Bronchial epithelial cell (primary cell): ENCODE measurements at regions not wholly inside any gene's neighbourhood (a gene's known extent, or its start where the extent isn't known, plus 50 kb on each side); places are given as distances from the start of the nearest gene placed in this dataset.
A peak's percentile ranks its signal among the peaks of the same experiment; 100 is the strongest.

Source experiments
- DNase-seq: peaks from one replicate; pipeline ENCODE4 v3.0.0-alpha.2; 2010; ENCODE audit warnings: low read depth
- FAIRE-seq: peaks from 2 replicates; lab custom pipeline; 2011; peaks lifted over from hg19 to GRCh38; lab: Jason Lieb, UNC
- H3K27me3 ChIP-seq: 2 replicates; pipeline ENCODE4 v1.5.1; 2011; ENCODE audit warnings: low read length; ENCODE audit not compliant: control insufficient read depth, insufficient read depth
- H3K36me3 ChIP-seq: 2 replicates; pipeline ENCODE4 v1.5.1; 2011; ENCODE audit warnings: low read length; ENCODE audit not compliant: control insufficient read depth, insufficient read depth
- H3K4me3 ChIP-seq: 2 replicates; pipeline ENCODE4 v1.5.1; 2011; ENCODE audit warnings: mild to moderate bottlenecking, low read depth, low read length, control low read depth
- CTCF ChIP-seq: IDR thresholded peaks from 2 replicates; pipeline ENCODE4 v1.5.1; 2011; ENCODE audit warnings: mild to moderate bottlenecking, moderate library complexity, low read length, control low read depth, inconsistent platforms; ENCODE audit not compliant: insufficient read depth, severe bottlenecking

- TF ChIP-seq CTCF = no peak
- H3K27me3 ChIP-seq = no peaks in the 10 kb centered on the region
- peak; percentile 47 for FAIRE-seq
- H3K36me3 ChIP-seq = no peaks in the 10 kb centered on the region
- DNase-seq = no peak
- no peak overlapping the region for H3K4me3 ChIP-seq
Observed at GRCh38 chr22:27634043-27634740, 167.4 kb downstream of the MN1 start.

- FAIRE-seq (no peak), DNase-seq (no peak)
- Histone ChIP-seq H3K36me3 (no peaks in the 10 kb centered on the region), H3K27me3 (no peaks in the 10 kb centered on the region), H3K4me3 (no peak overlapping the region)
- no peak for TF ChIP-seq CTCF
Observed at GRCh38 chr22:27635435-27635834, 166.1 kb downstream of the MN1 start.

DNA sequence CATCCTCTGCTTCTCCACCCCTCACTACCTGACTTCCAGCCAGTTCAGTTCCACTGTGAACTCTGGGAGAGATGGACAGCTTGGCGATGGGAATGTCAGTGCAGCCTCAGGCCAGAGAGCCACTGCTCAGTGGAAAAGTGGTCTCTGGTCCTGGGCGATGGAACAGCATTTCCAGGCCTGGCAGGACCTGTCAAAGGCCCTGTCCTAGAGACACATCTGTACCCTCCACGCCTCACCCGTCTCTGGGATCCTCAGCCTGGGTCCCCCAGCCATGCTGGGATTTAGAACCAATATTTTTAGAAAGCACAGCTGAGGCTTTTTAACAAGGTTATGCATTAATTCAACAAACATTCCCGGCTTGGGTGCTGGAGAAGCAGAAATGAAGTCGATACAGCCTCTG lies 165.7 kb downstream of the MN1 start:
- DNase-seq (no peak), FAIRE-seq (no peak)
- H3K27me3 ChIP-seq = no peaks in the 10 kb centered on the region
- H3K36me3 ChIP-seq = no peaks in the 10 kb centered on the region
- no peak overlapping the region for H3K4me3 ChIP-seq
- no peak for TF ChIP-seq CTCF

- no peak for FAIRE-seq
- H3K27me3 ChIP-seq = no peaks in the 10 kb centered on the region
- no peak for TF ChIP-seq CTCF
Observed at GRCh38 chr22:27636716-27637508, 164.6 kb downstream of the MN1 start.

GRCh38 chr22:27637604-27638003 lies 164.0 kb downstream of the MN1 start:
- peak; percentile 18 for FAIRE-seq
- no peaks in the 10 kb centered on the region for H3K36me3 ChIP-seq
- H3K4me3 ChIP-seq = no peak overlapping the region
- no peak for TF ChIP-seq CTCF
- DNase-seq = peak; percentile 75
- no peaks in the 10 kb centered on the region for H3K27me3 ChIP-seq

More at GRCh38 chr22:27636716-27637508, 164.6 kb downstream of the MN1 start:
- no peak for DNase-seq
- H3K4me3 ChIP-seq = no peak overlapping the region
- H3K36me3 ChIP-seq = no peaks in the 10 kb centered on the region
